Loucy (cell line): ENCODE measurements at regions not wholly inside any gene's neighbourhood (a gene's known extent, or its start where the extent isn't known, plus 50 kb on each side); places are given as distances from the start of the nearest gene placed in this dataset.

Experiments
- CTCF ChIP-seq: fragments of 200-600 bp; sonication (generic); conservative IDR thresholded peaks from 2 replicates; pipeline ENCODE4 v1.5.1; 2014; ENCODE audit warnings: mild to moderate bottlenecking, antibody characterized with exemption, low read length
- EZH2phosphoT487 ChIP-seq: fragments of 200-600 bp; IDR thresholded peaks from 2 replicates; pipeline ENCODE4 v1.6.1; 2018; ENCODE audit warnings: antibody characterized with exemption, mild to moderate bottlenecking, moderate library complexity, borderline replicate concordance

GRCh38 chr4:81806485-81806884, 334.8 kb upstream of the RASGEF1B start:
- TF ChIP-seq CTCF: no peak
- no peak for TF ChIP-seq EZH2phosphoT487
